Epithelial cell of esophagus (primary cell): ENCODE measurements at regions not wholly inside any gene's neighbourhood (a gene's known extent, or its start where the extent isn't known, plus 50 kb on each side); places are given as distances from the start of the nearest gene placed in this dataset.
A peak's percentile ranks its signal among the peaks of the same experiment; 100 is the strongest.

ENCODE experiments used
- DNase-seq: peaks from one replicate; pipeline ENCODE4 v3.0.0; 2010; ENCODE audit warnings: low read depth
- H3K4me3 ChIP-seq: 2 replicates; pipeline ENCODE4 v1.5.1; 2011; ENCODE audit warnings: mild to moderate bottlenecking, low read length, control low read depth
- CTCF ChIP-seq: IDR thresholded peaks from 2 replicates; pipeline ENCODE4 v1.5.1; 2011; ENCODE audit warnings: low read depth, mild to moderate bottlenecking, low read length, control low read depth, inconsistent platforms; ENCODE audit not compliant: insufficient read depth; ENCODE audit errors: missing control alignments

- TF ChIP-seq CTCF: no peak
- H3K4me3 ChIP-seq: no peak overlapping the region
- DNase-seq: no peak
These were observed 51.8 kb upstream of the B3GALNT1 start for GRCh38 chr3:161156936-161157335.

GRCh38 chr3:161161603-161162002 lies 56.5 kb upstream of the B3GALNT1 start:
- DNase-seq: no peak
- no peak for TF ChIP-seq CTCF
- H3K4me3 ChIP-seq: no peak overlapping the region

- H3K4me3 ChIP-seq: no peak overlapping the region
- DNase-seq: peak; percentile 95
- no peak for TF ChIP-seq CTCF
These were observed 57.8 kb upstream of the NMD3 start for GRCh38 chr3:161163297-161163696.

GRCh38 chr3:161166051-161166450 lies 55.1 kb upstream of the NMD3 start:
- TF ChIP-seq CTCF: no peak
- no peak for DNase-seq
- H3K4me3 ChIP-seq: no peak overlapping the region

GRCh38 chr3:161171113-161171512 lies 50.0 kb upstream of the NMD3 start:
- H3K4me3 ChIP-seq: no peak overlapping the region
- TF ChIP-seq CTCF: no peak
- DNase-seq: peak; percentile 72
